ENCODE measurements at regions not wholly inside any gene's neighbourhood (a gene's known extent, or its start where the extent isn't known, plus 50 kb on each side); places are given as distances from the start of the nearest gene placed in this dataset.
"Not testable (repeated sequence)": the region's sequence is repeated elsewhere in the genome, so short reads cannot be mapped to it uniquely, and the experiment has no call there.

DNA sequence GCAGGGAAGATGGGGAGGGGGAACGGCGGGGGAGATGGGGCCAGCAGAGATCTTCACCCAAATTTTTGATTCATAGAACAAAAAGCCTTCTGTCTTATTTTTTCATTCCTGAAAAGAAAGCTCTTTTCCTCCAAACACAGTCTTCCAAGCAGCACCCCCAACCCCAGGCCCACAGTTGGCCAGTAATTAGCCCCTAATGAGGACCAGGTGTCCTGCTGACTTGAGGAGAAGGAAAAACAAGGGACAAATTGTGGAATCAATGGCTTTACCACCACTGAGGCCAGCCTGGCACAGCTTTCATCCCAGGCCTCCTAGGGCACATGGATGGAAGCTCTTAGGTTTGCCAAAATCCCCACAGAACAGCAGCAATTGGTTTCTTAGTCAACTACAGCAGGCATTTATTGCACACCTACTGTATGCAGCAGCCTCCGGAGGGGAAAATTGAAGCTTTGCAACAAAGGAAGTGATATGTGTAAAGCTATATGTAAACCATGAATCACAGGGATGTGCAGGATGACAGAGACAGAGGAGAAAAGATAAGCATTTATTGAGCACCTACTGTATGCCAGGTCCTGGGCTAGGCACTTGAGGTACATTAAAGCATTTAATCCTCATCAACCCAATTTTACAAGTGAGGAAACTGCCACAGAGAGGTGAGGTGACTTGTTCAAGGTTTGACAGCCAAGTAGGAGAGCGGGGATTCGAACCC, 199.5 kb downstream of the TBC1D2B start:
- no peak for DNase-seq (ENCODE audit: low read depth in 2 of 2)

DNA sequence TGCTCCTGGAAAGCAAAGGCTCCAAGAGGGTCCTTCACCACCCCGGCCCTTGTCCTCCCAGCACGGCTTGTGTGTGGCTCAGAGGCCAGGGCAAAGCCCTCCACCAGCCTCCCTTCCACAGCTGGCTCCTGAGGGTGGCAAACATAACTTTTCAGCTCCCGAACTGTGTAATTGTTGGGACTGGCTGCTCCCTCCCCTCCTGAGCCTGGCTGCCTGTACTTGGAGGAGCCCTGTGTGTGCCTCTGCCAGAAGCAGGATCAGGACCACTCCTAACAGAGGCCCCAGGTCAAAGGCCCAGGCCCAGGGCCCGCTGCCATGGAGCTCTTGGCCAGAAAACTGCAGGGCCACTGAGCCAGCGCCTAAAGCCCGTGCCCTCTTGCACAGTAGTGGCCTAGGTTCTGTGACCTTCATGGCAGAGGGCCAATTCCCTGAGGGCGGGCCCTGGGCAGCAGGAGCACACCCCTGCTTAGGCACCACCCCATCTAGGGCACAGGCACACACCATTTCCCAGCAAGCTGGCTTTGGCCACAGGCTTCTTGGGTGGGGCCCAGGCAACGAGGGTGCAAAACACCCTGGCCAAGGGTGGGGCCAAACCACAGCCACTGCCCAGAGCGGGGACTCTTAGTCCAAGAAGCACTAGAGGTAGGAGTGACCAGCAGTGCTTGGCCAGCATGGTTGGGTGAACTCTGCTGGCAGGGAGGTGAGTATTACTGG, 201.2 kb downstream of the TBC1D2B start:
- not testable (repeated sequence) for DNase-seq (ENCODE audit: low read depth in 2 of 2)

DNA sequence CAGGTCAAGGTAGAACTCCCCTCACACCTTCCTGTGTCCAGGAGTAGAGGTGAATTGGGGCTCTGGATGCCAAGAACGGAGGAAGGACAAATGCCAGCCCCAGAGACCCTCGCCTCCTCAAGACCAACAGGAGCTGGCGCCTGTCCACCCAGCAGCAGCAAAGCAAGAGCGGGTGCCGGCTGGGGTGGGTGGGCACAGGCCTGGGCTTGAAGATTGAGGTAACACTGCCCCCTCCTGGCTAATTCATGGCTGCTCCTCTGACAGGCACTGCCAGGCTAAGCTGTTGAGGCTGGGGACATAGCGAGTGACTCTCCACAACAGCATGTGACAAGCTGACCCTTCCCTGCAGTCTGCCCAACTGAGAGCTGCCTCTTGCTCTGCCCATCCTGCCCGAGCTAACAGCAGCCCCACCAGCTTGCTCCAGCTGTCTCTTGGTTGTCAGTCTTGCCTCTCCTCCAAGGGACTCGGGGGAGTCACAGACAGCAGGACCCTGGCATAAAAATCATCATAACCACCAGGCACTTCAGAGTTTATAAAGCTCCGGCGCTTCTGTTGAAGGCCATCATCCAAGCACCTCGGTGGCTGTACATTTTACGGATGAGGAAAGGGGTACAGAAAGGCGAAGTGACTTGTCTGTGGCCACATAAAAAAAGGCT, 202.3 kb downstream of the TBC1D2B start:
- DNase-seq (ENCODE audit: low read depth in 2 of 2) = peak; percentile 4 to 32

DNA sequence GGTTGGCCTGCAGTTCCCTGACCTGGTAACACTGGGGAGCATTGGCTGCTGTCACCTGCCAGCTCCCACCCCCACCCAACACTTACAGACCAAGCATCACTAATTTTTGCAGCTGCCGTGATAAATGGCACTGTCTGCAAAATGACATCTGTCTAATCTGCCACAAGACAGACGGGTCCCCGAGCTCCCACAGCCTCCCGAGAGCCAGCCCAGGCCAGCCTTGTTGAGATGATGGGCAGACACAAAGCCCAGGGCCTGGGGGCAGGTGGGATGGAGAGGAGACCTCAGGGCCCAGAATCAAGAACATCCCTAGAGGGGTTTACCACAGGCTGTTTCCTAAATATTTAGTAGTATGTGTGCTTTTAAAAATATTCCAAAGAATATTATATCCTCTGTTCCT, 203.4 kb downstream of the TBC1D2B start:
- DNase-seq (ENCODE audit: low read depth in 2 of 2) = no peak

DNA sequence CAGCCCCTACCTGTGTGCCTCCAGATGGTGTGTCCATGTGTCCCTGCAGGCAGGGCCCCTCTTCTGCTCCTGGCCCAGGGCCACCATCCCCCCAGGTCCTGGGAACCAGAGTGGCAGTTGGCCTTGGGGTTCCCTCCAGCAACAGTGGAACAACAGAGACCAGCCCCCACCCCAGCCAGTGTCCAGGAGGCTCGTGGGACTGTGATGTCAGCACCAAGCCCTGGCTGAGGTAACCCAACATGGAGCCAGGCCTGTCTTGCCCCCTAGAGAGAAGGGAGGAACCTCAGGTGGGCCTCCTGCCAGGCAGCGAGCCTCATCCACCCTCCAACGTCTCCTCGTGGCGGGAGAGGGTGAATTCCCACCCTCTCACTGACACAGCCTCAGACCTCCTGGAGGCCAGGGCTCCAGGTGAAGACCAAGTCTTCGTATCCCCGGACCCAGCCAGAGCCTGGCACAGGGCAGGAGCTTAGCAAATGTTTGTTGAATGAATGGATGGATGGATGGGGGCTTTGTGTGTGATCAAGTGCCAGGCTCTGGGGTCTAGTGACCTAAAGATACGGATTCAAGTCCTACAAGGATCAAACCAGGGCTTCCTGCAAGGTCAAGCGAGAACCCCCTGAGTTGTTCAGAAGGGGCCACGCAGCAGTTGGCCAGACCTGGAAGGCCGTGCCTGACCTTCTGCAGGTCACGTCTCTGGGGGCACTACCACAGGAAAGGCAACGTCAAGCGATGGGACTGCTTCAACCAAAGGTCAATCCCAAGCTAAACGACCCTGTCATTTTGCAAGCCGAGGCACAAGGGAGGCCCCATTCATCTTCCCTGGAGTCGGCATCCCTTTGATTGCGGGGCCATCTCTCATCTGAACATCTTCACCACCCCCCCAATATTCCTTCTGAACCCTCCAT, 204.7 kb downstream of the TBC1D2B start:
- not testable (repeated sequence) for DNase-seq (ENCODE audit: low read depth in 2 of 2)

DNA sequence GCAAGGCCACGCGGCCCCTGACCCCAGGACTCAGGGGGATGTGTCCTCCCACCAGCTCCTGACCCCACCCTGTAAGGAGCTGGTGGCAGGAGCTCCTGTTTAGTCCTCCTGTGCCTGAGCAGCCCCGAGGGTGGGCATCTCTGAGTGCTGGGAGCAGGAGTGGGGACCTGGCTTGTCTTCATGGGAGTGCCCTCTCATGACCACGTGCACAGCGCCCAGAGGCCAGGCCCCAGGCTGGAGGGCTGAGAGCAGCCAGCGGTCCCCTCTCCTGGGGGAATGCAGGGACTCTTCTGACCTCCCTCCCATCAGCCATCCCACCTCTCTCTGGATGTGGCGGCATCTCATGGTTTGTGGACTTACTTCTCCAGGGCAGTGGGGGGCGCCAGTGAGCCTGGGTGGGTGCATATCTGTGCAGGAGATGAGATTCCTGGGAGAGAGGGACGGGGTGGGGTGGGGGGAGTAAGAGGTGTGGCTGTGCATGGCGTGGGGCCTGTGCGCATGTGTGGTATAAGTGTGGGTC, 205.6 kb downstream of the TBC1D2B start:
- no peak for DNase-seq (ENCODE audit: low read depth in 2 of 2)

DNA sequence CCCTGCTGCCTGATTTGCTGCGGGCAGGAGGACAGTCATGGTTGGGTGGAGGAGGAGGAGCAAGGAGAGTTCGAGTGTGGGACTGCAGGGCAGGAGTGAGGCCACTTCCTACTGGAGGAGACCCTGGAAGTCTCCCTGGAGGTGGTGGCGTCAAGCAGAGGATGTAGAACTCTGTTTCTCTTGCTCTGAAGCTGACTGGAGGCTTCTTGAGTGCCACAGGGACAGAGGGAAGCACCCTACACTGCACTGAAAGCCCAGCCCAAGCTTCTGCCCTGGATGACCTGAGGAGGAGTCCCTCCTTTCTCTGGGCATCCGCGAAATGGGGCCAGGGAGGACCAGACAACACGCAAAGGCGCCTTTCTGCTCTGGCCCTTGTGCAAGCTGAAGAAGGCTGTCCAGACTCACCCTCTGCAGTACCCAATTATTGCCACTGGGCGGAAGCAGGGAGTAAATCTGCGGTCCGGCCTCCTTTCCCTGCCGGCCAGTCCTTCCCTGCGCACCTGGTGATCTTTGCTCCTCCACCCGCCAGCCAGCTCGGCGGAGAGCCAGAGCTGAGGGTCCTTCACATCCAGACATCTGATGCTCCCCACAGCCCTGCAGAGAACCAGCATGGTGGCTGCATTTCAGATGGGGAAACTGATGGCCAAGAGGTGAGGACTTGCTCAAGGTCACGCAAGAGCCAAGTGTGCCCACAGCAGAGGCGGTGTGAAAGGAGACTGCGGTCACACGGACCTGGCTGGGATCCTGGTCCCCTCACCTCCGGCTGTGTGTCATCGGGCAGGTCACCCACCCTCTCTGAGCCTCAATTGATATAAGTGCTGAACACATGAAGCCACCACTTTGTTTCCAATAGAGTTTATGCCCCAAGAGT, 207.1 kb downstream of the TBC1D2B start:
- peak in 1 of 2 experiments; percentile 46 for DNase-seq (ENCODE audit: low read depth in 2 of 2)

DNA sequence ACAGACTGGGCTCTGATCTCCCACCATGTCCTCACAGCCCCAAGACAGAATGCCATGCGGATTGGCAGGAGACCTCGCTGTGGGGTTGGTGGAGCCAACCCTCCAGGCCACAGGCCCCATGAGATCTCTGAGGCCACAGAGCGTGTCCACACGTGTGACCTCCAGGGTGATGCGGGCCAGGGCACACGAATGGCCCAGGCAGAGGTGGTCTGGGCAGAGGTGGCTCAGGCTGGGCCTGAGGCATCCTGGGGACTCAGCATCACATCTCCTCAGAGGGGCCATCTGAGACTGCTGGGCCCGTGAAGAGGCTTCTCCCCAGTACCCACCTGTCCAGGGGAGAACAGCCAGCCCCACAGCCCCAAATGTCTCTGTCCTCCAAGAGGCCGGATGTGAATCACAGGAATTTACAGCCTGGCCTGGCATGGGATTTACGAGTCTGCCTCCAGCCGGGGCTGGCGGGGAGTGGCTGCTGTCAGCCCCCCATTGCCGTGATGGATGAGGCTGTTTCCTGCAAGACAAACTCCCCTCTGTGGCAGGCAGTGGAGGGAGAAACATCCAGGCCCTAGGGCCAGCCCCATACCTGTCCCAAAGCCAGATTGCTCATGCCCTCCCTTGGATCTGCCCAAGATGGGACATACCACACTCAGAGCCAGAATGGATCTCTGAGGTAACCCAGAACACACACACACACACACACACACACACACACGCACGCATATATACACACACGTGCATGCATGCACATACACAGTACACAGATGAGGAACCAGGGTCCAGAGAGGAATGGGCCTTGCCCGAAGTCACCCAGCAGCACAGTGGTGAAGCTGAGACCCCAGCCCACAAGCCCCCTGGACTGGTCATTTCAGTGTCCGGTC, 208.3 kb downstream of the TBC1D2B start:
- DNase-seq (ENCODE audit: low read depth in 2 of 2) = no peak

DNA sequence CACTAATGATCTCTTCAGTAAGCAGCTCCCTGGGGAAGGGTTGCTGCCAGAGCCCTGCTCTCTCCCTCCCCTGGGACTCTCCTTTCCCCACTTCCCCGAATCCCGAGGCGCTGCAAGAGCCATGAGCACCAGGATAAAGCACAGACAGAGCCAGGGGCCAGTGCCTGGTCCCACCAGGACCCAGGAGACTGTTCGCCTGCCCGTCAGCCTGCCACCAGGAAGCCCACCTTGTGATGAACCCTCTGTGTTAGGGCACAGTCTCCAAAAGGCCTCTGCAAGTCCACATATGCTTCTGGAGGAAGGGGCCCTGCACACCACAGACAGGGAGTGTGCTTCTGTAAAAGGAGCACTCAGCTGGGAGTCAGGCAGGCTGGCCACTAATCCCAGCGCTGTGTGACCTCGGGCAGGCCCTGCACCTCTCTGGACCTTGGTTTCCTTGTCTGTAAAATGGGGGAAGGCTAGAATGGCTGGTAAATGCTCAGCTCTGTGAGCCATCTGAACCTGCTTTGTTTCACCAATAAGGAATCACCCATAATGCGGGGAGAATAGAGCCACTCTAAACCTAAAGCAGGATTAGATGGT, 209.4 kb downstream of the TBC1D2B start:
- DNase-seq (ENCODE audit: low read depth in 2 of 2) = not testable (repeated sequence)

DNA sequence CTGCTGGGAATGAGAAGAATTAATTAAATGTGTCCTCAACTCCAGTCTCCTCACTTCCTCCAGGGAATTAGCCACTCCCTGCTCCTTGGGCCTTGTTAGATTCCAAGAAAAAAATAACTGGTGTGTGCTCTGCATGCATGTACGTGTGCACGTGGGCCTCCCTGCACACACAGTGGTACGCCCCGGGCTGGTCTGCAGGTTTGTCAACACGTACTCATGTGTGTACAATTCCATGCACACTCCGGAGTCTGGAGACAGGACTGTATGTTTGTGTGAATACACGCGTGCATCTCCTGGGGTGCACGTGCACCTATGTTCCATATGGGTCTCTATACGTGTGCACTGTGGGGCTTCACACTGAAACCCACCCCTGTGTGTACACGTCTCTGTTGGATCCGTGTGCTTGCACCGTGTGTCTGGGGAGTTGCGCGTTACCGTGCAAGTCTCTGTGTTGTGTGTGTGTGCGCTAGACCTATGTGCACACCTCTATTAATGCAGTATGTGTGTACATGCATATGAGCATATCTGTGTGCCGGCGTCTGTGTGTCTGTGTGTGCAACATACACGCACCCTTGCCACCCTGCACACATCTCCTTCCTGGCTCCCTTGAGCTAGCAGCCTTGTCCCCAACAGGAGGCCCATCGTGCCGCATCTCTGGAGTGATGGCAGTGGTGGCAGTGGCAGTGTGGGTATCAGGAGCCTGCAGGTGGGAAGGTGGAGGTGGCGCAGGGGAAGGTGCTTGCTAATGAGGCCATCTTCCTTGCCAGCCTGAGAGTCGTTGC, 210.1 kb downstream of the TBC1D2B start:
- DNase-seq (ENCODE audit: low read depth in 2 of 2) = no peak

DNA sequence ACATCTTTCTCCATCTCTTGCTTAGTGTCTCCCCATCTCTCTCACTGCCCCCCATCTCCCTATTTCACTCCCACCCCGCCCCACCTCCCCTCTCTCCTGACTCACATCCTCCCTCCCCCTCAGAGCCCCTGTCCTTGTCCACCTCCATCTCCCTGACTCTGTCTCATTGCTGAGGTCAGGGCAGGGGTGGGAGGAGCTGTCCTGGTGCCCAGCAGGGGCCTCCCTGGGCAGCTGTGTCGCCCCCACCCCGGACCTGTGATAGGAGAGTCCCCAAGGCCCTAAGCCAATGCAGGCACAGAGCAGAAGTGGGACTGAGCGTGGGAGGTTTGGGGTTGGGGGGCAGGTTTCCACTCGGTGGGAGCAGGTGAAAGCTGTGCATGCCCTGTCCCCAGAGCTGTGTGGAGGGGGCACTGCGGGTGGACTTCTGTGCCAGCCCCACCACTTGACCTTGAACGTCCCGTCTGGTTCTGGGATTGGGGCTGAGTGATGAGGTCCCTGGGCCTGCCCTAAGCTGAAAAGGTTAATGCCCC, 210.8 kb downstream of the TBC1D2B start:
- DNase-seq (ENCODE audit: low read depth in 2 of 2) = no peak

DNA sequence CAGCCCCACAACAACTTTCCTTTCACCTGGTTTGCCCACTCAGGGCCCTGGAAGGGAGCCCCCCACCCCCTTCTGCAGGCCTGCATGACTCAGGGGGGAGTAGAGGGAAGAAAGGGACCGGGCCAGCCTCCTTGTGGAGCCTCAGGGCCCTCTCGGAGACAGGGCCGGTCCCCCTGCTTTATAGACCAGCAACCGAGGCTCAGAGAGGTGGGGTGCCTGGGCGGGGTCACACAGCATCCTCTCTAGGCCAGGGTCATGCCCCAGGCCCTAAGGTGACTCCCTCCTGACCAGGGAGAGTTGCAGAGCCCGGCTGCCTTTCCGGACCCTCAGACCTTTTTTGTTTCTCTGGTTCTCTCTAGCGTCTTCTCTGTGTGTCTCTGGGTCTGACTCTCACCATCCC, 211.3 kb downstream of the TBC1D2B start:
- DNase-seq (ENCODE audit: low read depth in 2 of 2) = no peak

DNA sequence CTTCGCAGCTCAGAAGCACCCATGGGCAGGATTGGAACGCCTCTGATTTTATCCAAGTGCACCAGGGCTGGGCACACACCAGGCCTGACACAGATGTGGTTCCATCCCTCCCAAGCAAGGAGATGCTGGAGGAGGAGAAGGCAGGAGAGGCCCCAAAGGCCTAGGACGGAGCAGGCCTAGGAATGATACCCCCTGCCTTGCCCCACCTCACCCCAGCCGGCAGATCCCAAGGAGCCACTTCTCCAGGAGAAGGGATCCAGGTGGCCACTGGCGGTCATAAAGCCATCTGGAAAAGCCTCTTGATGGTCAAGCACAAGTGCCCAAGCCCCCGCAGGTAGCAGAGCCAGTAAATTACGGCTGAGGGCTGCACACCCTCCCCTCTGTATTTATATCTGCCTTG, 211.8 kb downstream of the TBC1D2B start:
- no peak for DNase-seq (ENCODE audit: low read depth in 2 of 2)

DNA sequence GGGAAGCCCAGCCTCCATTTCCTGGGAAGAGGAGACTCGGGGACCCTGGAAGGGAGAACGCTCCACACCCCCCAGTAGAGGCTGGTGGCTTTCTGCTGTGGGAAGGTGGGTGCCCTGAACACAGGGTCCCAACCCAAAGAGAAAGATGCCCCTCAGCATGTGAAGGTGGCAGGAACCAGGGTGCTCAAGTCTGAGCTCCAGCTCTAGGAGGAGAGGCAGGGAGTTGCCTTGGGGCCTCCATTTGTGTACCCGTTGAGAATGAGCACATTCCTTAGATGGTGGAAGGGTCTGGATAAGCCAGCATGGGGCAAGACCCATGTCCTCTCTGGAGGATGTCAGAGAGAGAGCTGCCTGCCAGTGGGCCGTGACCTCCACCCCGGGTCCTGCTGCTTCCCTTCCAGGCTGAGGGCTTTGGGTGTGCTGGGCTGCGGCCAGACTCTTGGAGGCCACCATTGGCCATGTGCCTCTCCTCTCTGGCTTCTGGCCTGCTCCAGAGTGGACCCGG, 212.4 kb downstream of the TBC1D2B start:
- no peak for DNase-seq (ENCODE audit: low read depth in 2 of 2)

DNA sequence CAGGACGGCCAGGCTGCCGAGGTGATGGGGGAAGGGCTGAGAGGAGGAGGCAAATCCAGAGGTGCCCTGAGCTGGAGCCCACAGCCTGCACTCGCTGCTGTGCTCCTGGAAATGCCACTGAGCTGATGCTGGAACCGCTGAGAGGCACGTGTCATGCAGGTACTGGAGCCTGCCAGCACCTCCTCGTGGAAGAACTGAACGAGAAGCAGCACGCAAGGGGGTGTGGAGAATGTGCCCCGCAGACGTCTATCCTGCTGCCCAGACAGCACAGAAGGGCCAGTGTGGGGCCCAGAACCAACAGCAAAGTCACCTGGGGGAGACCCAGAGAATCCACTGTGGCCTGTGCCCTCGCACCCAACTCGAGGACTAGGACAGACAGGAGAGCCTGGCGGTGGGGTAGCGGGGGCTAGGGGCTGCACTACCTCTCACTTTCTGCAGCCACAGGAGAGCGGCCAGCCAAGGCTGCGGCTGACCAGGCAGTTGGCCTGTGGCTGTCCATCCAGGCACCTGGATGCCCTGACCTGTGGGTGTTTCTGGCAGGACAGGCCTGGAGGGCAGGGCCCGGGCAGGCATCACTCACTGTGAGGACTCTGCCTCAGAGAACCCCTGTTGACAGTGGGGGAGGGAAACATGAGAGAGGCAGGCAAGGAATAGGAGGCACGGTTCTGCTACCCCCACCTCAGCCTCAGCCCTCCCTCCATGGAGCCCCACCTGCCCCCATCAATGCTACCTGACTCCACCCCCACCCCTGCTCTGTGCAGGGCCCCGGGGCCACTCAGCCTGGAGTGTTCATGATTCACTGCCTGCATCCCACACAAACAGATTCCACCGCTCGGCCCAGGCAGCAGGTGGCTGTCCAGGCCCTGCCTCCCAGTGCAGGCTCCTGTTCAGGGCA, 213.1 kb downstream of the TBC1D2B start:
- DNase-seq (ENCODE audit: low read depth in 2 of 2) = no peak

DNA sequence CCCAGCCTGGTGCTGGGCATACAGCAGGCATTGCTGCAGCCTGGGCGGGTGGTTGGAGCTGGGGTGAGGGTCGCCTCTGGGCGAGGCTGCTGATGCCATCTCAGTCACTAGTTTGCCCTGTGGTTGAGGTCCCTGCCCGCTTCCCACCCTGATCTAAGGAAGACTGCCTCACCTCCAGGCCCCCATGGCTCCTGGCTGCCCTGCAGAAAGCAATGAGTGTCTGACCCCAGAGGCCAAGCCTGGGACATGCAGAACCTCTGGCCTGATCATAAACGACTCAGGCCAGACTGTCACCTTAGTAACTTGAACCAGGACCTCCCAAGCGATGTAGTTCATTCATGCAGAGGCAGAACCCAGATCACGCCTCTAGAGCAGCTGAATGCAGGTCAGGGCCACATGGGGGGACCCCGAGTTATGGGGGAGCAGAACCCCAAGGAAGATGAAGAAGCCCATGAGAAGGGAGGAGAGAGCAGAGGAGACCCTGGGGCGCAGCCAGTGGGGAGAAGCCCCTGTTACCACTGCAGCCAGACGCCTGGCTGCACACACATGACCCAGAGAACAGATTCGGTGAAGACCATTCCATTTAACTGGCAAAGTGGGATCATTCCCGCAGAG, 213.9 kb downstream of the TBC1D2B start:
- DNase-seq (ENCODE audit: low read depth in 2 of 2) = no peak
